CD4-positive, alpha-beta T cell treated with Interleukin-6 for 4 hours (primary cell): ENCODE measurements at regions not wholly inside any gene's neighbourhood (a gene's known extent, or its start where the extent isn't known, plus 50 kb on each side); places are given as distances from the start of the nearest gene placed in this dataset.
"Not testable (repeated sequence)": the region's sequence is repeated elsewhere in the genome, so short reads cannot be mapped to it uniquely, and the experiment has no call there.

Experiments
- DNase-seq: peaks from one replicate; pipeline ENCODE4 v3.0.0-alpha.2; 2020; ENCODE audit warnings: mixed read lengths

DNA sequence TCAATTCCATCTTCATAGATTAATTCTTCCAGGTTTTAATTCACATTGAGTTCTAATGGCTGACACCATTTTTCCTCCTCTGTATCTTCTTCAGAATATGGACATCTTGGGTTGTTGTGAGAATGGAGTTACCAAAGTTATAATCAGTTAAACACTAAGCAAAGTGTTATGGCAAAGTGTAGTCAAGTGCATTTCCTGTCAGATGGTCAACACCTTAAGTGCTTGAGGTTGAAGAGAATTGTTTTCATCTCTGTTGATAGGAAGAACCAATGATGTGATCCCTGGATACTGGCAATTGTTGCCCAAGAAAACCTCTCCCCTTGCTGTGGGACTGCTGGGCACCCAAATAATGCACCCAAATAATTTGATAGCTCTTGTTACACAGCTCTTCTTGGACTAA is 102.6 kb upstream of the SATB1 start:
- no peak for DNase-seq

DNA sequence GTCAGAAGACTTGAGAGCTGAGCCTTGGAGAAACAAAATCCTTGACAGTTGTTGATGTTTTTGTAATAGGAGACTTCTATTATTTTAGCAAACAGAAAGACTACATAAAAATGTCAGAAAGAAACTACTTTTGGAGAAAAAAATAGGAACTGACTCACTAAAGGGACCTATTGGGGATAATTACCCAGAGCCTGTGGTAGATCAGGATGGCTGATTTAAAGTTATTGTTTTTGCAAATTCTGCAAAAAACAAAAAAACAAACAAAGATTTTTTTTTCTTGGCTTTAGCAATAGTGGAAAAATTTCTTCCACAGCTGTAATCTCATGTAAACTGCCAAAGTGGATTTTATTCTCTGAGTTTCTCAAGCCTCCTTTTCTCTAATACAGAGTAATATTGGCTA is 101.5 kb upstream of the SATB1 start:
- DNase-seq = no peak

- DNase-seq = not testable (repeated sequence)
These were observed 91.0 kb upstream of the SATB1 start for GRCh38 chr3:18516170-18516569.

- DNase-seq = no peak
These were observed 88.0 kb upstream of the SATB1 start for GRCh38 chr3:18513091-18513490.

DNA sequence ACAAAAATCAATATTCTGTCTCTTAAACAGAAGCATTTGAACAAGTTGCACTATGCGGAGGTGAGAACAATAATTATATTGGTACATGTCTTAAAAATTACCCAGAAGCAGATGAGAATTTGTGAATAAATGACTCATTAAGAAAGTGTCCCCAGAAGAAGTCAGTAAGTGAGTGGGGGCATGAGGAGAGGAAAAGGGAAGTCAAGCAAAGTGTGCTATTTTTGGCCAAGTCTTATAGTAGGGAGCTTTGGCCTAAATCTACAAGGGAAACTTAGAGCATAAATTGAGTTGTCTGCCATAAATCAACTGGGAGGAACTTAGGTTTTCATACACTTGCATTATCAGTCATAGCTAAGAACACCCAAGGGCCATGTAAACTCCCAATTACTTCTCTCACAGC is 86.9 kb upstream of the SATB1 start:
- DNase-seq = no peak

- DNase-seq = no peak
These were observed 85.8 kb upstream of the SATB1 start for GRCh38 chr3:18510947-18511346.

DNA sequence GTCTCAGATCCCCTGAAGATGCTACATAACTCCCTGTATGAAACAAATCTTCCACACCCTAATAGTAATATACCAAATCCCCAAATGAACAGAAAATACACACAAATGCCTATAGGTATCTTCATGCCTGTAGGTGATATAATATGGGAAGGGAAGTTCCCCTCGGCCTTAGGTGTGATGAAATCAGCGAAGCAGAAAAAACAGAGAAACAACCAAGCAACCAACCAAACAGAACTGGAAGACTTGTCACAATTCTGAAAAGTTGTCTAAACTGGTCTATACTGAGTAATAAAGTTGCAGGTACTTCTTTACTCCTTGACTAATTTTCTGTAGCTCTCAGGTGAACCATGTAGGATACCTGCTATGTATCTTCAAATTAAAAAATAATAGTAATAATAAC is 82.2 kb upstream of the SATB1 start:
- DNase-seq = no peak

DNA sequence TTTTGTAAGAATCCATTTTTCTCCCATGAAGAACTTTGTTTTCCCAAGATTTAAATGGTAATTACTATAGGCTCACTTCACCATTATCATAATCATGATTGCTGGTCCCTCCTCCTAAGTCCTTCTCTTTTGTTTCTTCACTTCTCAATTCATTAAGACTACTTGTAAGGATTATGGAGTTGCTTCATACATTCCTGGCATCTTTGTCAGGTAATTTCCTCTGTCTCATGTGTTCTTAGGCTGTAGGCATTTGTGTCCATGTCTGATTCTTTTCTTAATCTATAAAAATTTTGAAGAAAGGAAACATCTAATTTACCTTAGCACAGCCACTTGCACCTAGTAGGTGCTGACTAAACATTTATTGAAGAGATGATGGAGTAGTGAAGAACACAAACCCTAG is 79.9 kb upstream of the SATB1 start:
- DNase-seq = no peak

DNA sequence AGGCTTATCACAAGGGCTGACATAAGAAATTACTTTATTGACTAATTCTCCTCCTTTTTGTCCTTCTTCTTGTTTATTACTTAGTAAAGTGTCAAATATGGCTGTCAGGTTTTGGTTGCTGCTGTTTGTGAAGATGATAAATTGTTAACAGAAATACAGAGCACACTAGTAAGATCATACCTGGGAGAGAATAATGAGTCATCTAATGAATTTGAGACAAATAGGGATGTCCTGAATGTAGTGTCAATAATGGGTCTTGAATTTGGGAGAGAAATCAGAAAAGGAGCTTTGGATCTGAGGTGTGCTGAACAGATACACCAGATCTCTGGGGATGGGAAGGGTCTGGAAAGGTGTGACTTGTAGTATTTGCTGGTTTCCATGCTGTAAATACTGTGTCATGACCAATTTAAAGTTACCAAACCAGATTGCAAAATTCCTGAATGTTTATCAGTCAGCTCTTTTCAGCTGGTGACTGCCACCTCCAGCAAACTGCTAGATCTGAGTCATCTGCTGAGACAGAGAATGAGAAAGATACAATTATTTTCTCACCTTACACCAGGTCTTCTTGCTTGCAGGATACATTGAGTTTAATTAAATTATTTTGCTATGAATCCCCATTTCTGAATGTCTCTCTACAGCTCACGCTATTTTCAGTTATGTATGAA is 76.7 kb upstream of the SATB1 start:
- no peak for DNase-seq

DNA sequence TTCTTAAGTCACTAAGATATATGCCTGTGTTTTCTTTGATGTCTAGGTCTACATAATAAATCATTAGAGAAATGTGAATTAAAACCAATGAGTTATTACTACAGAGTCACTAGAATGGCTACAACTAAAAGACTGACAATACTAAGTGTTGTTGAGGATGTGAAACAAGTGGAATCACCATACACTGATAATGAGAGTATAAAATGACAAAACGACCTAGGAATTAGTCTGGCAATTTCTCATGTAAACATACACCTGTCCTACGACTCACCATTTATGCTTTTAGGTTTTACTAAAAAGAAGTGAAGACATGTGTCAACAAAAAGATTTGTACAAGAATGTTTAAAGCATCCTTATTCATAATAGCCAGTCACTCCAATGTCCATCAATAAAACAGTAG is 75.2 kb upstream of the SATB1 start:
- no peak for DNase-seq

DNA sequence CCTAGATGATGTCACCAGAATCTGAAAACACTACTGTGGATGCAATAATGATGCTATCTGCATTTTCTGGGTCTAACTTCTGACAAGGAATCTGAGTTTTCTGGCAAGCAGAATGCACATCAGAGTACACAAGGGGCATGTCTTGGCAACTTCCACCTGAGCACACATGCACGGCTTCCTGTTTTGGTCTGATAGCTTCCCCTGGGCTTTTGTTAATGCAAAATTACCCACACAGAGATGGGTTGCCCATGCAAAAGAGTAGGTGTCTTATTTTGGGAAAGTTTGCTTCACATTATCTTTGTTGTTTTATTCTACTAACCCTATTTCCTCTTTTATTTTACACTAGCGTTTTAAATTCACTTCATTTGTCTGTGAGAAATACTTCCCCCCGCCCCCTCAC is 74.2 kb upstream of the SATB1 start:
- peak; percentile 55 for DNase-seq

- DNase-seq = no peak
These were observed 69.1 kb upstream of the SATB1 start for GRCh38 chr3:18494251-18494650.

DNA sequence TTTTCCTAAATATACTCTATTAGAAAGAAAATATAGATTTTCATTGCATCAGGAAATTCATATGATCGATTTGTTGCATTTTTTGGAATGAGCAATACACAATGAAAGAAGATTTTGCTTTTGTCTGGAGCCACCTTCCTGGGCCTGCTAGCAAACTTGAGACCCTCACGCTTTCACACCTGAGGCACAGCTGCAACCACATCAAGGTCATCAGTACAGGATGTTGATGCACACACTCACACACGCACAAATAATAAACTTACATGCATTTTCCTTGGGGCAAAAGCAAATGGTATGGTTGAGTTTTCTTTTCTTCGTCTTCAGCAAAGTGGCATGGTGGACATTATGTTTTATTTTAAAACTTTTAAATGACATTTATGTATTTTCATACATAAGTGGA is 64.8 kb upstream of the SATB1 start:
- peak; percentile 48 for DNase-seq

DNA sequence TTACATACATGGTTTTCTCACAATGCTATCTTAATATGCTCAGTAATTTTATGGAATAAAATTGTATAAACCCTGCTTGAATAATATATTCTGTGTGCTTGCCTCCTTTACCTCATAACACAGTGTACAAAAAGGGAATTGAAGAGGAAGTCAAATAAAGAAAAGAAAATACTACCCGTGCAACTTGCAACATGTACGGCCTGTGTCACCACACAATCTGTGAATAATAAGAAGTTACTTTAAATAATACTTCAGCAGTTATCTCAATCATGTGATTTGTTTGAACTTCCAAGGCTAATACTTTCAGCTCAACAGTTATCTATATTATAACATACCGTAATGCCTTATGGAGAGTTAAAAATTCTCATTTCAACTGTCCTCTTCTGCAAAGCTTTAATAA is 58.1 kb upstream of the SATB1 start:
- no peak for DNase-seq

- DNase-seq = no peak
These were observed 56.9 kb upstream of the SATB1 start for GRCh38 chr3:18481946-18482548.

DNA sequence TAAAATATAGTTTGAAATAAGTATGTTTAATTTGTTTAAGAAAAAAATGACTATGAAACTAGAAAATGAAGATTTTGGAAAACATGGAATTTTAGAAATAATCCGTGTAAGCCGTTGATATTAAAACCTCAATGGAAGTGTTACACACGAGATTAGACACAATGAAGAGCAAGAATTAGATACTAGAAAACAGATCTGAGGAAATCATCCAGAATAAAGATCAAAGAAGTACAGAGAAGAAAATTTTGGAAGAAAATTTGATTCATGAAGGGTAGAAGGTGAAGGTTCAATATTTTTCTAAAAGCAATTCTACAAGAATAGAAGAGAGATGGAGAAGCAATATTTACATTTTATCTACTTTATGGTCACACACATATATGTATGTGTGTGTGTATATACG is 52.5 kb upstream of the SATB1 start:
- no peak for DNase-seq
